GM13976 (cell line): ENCODE measurements at regions not wholly inside any gene's neighbourhood (a gene's known extent, or its start where the extent isn't known, plus 50 kb on each side); places are given as distances from the start of the nearest gene placed in this dataset.
A peak's percentile ranks its signal among the peaks of the same experiment; 100 is the strongest.

Experiments
- DNase-seq: peaks from one replicate; pipeline ENCODE4 v3.0.0; 2012; ENCODE audit warnings: low spot score
- CTCF ChIP-seq: IDR thresholded peaks from 2 replicates; pipeline ENCODE4 v1.5.1; 2012; ENCODE audit warnings: borderline replicate concordance, mild to moderate bottlenecking; ENCODE audit not compliant: insufficient read depth; ENCODE audit errors: extremely low read depth, missing control alignments, control extremely low read depth
- in situ Hi-C: fragments of 300-500 bp; cut with MboI; formaldehyde crosslinking; loops from one replicate; pipeline ENCODE4 v1.12.0; 2022; ENCODE audit warnings: low sequenced_read_pairs, mixed read lengths, inconsistent platforms; ENCODE audit not compliant: unreplicated experiment

GRCh38 chr4:163755013-163755412, 260.5 kb downstream of the TMA16 start:
- TF ChIP-seq CTCF, result peak; percentile 25
- in situ Hi-C loops, result loop anchor here (10.0 kb wide), 1 partner anchor 200 kb away; no protein-coding TSS in a partner anchor
- peak; percentile 17 for DNase-seq

- in situ Hi-C loops, result loop anchor here (10.0 kb wide), 1 partner anchor 202 kb away; no protein-coding TSS in a partner anchor
- no peak for DNase-seq
- TF ChIP-seq CTCF, result no peak
Observed at GRCh38 chr4:163757219-163757618, 262.7 kb downstream of the TMA16 start.

GRCh38 chr4:163758032-163758431, 263.5 kb downstream of the TMA16 start:
- in situ Hi-C loops, result loop anchor here (10.0 kb wide), 1 partner anchor 203 kb away; no protein-coding TSS in a partner anchor
- no peak for DNase-seq
- no peak for TF ChIP-seq CTCF

GRCh38 chr4:163762741-163763140, 268.3 kb downstream of the TMA16 start:
- TF ChIP-seq CTCF, result no peak
- no peak for DNase-seq
- in situ Hi-C loops, result no loop called here

- TF ChIP-seq CTCF, result no peak
- in situ Hi-C loops, result no loop called here
- no peak for DNase-seq
Observed at GRCh38 chr4:163764569-163764968, 270.1 kb downstream of the TMA16 start.

- in situ Hi-C loops, result no loop called here
- no peak for TF ChIP-seq CTCF
- no peak for DNase-seq
Observed at GRCh38 chr4:163768014-163768413, 273.5 kb downstream of the TMA16 start.

- in situ Hi-C loops, result no loop called here
- TF ChIP-seq CTCF, result no peak
- no peak for DNase-seq
Observed at GRCh38 chr4:163772238-163772637, 277.7 kb downstream of the TMA16 start.
